ENCODE measurements at regions not wholly inside any gene's neighbourhood (a gene's known extent, or its start where the extent isn't known, plus 50 kb on each side); places are given as distances from the start of the nearest gene placed in this dataset.
"Not testable (repeated sequence)": the region's sequence is repeated elsewhere in the genome, so short reads cannot be mapped to it uniquely, and the experiment has no call there.

DNA sequence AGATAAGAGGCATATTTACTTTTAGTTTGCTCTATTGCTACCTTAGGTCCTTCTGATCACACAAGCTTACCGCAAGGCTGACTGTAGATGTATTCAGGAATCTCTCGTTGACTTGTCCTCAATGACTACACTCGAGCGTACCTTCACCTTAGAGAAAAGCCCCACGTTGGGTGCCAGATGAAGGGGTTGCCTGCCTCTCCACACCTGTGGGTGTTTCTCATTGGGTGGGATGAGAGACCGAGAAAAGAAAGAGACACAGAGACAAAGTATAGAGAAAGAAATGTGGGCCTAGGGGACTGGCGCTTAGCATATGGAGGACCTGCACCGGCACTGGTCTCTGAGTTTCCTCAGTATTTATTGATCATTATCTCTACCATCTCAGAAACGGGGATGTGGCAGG, 51.8 kb downstream of the ASCL4 start:
- DNase-seq, result no peak

DNA sequence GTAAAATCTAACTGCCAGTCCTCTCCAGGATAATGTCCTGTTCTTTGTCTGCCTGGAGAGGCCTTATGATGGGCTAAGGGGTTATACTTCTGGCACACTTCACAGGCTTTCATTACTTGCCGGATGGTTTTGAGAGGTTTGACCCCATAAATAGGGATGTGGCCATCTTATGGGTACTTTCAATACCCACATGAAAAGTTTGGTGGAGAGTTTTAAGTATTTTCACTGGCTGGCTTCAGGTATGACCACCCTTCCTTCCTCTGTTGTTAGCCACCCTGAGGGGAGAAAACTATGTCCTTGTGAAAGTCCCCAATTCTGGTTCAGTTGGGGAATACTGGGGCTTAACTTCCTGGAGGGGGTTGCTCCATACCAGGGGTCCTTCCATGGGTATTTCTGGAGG, 54.8 kb downstream of the ASCL4 start:
- no peak for DNase-seq

DNA sequence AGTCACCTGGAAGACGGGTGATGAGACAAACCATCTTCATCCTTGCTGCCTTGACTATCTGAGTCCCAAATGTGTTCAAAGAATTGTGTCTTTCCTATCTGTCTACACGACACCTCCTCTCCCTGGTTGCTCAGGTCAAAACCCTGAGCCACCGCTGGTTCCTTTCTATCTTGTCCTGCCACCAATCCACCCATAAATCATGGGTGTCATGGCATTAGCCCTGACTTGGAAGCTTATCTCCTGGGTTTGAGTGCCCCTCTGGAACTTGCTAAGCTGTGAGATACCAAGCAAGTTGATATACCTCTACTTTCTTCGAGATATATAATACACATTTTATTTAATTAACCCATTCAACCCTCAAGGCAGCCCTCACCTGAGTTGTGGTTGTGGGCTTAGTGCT, 57.9 kb downstream of the ASCL4 start:
- no peak for DNase-seq

DNA sequence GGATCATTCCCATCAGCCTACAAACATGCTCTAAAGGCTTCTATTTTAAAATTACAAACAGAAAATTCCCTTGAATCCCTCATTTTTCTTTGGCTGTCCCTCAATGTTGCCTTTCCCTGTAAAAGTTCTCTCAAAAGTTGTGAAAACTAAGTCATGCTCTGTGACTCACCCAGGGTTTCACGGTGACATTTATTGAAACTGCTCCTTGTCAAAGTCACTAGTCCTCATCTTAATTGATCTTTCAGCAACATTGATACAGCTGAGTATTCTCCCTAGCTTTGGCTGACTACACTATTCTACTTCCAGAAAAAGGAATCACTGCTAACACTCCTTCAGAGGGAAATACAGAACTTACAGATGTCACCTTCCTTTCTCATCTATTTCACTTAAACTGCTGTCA, 65.7 kb downstream of the ASCL4 start:
- no peak for DNase-seq

DNA sequence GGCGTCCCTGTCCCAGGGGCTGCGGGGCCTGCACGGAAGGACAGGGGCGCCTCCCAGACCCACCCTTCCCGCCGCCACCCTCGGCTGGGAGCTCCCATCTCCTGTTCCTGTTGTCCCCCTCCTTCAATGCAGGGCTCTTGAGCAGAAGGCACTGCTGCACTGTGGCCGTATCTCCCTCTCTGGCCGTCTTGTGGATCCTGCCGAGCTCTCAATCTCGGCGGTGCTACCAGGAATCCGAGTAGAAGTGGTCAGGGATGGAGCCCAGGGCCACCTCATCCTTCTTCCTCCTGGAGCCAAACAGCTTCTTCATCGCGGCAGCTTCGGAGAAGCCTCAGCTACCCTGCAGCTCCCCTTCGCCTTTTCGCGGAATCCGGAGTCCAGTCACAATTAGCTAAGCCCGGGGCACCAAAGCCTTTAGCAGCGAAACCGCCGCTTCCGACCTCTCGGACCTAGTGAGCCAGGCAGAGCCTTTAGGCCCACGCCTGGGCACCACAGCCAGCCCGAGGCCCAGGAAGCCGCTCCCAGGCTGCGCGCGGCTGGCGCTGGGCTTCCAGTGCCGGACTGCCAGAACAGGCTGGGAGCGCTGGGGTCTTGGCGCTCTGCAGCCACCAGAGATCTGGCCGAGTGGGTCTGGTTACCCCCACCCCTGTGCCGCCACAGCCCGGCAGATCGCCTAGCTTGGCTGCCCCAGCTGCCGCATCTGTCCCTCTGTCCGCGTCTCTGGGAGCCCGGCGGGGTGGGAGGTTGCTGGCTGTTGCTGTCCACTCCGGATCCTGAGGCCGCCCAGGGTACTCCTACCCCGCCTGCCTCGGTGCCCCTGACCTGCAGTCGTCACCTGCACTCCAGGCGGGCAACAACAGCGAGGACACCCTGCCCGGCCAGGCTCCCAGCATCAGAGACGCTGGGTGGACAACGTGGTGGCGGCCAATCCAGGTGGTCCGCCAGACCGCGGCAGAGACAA, 69.1 kb downstream of the ASCL4 start:
- no peak for DNase-seq

DNA sequence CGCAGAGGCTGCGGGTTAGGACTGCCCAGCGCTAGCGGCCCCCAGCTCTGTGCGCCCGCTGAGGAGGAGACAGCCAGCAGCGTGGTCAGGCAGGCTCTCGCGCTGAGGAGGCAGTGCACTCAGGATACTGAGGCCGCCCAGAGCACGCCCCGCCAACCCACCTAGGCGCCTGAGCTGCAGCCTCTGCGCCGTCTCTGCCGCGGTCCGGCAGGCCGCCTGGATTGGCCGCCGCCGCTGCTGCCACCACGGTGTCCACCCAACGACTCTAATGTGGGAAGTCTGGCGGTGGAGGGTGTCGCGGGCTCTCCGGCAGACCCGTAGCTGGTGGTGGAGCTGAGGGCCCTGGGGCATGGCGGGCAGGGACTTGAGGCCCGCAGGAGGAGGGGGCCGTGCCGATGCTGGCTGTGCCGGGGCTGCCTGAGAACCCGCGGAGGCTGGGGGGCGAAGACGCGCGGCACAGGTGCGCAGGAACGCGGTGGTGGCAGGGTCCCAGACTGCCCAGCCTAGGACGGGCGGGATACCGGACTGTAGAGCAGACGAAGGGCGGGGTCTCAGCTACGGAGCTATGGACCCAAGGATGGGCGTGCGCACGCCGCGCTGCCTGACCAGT, 69.9 kb downstream of the ASCL4 start:
- DNase-seq, result no peak

DNA sequence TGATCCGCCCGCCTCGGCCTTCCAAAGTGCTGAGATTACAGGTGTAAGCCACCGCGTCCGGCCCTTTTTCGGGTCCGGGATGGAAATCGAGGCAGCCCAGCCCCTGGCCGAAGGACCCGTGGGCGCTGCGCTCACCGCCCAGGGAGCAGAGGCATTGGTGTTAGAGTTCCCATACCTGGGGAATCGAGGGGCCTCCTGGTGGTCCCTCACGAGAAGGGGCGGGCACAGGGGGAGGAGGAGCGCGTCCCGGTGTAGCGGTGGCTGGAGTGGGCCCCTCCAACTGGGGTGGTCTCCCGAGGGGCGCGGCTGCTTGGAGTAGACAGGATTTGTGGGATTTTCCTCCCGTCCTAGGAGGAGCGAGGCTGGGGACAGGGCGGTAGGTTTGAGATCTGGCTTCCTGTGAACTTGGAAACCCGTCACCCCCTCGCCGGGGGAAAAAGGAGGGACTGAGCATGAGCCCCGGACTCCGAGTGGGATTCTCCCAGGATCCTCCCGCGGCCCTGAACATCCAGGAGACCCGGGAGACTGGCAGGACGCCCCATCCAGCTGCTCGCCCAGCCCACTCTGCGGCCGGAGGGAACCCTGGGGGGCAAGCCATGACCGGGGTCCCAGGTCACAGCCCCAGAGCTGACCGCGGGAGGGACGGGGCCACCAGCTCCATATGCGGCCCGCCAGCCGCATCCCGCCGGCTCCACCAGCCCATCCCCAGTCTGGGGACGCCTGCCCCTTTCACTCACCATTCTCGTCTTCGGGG, 70.9 kb downstream of the ASCL4 start:
- DNase-seq, result no peak

DNA sequence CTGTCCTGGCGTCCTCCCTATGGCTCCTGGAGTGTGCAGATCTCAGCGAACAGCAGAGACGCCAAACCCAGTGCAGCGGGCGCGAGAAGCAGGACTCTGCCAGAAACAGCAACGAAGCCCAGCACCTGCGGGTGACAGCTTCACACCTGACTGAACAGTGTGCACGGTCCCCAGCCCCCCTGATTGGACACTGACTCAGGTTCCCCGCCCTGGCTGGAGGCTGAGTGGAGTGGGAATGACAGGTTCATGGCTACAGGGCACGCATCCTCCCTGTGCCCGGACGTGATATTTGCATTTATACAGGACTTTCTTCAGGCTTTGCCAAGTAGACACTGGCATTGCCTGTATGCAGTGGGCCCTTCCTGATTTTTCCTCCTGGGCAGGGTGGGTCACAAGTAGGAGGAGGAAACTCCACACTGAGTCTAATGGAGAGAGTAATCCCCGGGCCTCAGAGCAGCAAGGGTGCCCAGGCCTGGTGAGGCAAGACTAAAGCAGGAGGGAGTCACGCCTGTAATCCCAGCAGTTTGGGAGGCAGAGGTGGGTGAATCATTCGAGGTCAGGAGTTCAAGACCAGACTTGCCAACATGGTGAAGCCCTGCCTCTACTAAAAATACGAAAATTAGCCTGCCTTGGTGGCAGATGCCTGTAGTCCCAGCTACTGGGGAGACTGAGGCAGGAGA, 71.6 kb downstream of the ASCL4 start:
- DNase-seq, result no peak

DNA sequence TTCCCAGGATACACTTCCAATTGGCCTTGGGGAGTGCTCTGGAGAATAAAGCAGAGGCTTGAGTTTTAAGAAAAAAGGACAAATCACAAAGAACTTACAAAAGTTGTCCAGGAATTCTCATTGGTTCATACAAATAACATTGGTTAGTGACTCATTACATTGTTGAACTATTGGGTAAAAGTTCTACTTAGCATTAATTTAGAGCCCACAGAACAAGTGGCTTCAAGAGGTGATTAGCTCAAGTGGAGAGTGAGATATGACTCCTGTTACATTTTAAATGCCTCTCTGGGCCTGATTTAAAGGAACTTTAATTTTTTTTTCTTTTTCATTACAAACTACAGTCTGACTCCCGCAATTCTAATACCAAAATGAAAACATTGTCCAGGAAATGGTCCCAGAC, 72.9 kb downstream of the ASCL4 start:
- no peak for DNase-seq

DNA sequence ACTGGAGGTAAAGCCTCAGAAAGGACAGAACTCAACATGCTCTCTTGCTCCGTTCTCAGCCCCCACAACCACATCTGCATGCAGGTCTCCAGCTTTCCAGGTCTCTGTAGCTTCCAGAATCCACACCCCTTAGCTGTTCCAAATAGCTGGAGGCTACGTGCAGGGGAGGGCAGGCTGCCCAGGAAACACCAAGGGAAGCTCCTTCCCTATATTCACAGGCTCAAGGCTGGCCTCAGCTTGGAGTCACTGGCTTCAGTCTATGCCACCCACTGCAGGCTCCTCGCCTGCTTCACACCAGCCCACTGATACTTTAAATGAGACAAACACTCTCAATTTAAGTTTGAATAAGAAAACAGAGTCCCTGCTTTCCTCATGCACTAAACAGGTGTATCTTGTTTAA, 73.3 kb downstream of the ASCL4 start:
- no peak for DNase-seq

DNA sequence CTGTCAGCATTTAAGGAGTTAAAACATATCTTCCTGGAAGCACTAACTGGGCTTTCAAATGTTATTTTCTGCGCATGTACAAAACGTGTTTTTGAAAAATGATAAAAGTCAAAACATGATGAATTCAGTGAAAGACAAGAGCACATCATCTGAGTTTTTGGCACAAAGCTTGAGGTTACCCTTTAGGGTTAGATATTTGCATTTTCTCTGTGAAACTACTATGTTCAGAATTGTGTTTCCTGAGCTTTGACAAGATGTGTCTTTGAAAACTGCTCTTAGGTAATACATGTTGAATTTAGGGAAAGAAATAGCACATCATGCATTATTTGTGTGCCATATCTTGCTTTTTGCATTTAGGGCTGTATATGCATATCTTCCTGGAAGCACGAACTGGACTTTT, 79.0 kb downstream of the ASCL4 start:
- DNase-seq, result no peak

DNA sequence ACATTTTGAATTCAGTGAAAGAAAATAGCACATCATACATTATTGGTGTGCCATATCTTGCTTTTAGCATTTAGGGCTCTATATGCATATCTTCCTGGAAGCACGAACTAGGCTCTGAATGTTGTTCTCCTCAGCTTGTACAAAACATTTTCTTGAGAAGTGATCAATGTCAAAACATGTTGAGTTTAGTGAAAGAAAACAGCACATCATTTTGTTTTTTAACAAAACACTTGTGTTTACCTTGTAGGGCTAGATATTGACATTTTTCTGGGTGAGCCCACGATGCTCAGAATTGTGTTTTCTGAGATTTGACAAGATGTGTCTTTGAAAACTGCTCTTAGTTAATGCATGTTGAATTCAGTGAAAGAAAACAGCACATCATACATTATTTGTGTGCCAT, 81.0 kb downstream of the ASCL4 start:
- DNase-seq, result no peak

DNA sequence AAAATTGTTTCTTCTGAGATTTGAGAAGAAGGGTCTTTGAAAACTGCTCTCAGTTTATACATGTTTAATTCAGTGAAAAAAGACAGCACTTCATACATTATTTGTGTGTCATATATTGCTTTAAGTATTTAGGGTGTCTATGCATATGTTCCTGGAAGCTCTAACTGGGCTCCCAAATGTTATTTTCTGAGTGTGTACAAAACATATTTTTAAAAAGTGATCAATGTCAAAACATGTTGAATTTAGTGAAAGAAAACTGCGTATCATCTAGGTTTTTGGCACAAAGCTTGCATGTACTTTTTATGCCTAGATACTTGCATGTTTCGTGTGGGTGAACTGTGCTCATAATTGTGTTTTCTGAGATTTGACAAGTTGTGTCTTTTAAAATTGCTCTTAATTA, 81.6 kb downstream of the ASCL4 start:
- no peak for DNase-seq

DNA sequence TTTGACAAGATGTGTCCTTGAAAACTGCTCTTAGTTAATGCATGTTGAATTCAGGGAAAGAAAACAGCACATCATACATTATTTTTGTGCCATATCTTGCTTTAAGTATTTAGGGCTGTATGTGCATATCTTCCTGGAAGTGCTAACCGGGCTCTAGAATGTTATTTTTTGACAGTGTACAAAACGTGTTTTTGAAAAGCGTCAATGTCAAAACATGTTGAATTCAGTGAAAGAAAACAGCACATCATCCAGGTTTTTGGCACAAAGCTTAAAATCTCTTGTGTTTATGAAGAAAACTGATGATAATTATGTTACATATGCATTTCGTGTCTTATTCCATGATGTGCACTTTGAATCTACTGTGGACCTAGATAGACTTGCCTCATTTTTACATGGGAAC, 82.7 kb downstream of the ASCL4 start:
- no peak for DNase-seq

DNA sequence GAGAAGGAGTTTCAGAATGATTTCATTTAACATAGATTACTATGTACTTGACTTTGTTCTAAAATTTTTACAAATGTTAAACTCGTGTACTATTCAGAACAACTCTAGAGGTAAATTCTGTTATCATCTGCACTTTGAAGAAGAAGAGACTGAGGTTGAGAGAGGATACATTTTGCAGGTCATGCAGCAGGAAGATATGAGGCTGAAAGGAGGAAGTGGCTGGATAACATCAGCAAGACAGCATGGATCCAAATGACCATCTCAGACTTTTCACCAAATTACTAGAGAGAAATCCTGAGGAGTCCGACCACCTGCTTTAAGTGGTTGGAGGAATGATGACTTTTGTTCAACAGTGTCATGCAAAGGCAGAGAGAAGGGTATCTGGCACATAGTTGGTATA, 84.9 kb downstream of the ASCL4 start:
- DNase-seq, result no peak

DNA sequence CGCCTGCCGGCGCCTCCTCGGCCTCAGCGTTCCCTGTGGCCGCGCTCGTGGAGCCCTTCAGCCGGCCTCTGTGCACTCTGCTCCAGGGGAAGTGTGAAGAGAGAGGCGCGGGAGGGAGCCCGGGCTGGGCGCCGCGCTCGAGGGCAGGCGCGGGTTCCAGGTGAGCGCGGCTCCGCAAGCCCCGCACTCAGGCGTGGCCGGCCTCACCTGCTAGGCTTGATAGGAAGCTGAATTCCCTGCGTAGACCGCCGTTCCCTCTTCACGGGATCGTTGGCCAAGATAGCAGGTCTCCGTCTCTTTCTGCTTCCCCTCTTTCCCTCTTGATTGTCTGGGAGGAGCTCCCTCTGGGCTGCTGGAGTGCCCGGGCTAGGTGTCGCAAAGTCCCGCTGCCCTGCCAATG, 89.7 kb downstream of the ASCL4 start:
- DNase-seq, result no peak

DNA sequence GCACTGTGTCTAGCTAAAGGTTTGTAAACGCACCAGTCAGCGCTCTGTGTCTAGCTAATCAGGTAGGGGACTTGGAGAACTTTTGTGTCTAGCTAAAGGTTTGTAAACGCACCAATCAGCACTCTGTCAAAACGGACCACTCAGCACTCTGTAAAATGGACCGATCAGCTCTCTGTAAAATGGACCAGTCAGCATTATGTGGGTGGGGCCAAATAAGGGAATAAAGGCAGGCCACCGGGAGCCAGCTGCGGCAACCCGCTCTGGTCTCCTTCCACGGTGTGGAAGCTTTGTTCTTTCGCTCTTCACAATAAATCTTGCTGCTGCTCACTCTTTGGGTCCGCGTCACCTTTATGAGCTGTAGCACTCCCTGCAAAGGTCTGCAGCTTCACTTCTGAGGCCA, 90.2 kb downstream of the ASCL4 start:
- not testable (repeated sequence) for DNase-seq

DNA sequence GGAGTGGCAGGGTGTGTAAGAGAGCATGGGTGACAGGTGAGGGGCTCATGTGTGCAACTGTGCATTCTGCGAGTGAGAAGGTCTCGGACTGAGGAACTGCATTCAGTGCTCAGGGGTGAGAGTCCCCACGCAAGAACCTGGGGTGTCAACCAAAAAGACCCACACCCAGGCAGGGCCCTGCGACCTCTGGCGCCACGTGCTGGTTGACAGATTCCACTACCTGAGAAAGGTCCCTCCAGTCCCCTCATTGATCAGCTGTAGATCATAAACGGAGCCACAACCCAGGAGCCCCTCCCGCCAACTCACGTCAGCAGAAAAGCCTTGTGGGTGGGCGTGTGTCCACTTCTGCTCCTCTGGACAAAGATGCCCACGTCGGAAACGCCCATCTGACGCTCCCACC, 98.7 kb downstream of the ASCL4 start:
- DNase-seq, result no peak

DNA sequence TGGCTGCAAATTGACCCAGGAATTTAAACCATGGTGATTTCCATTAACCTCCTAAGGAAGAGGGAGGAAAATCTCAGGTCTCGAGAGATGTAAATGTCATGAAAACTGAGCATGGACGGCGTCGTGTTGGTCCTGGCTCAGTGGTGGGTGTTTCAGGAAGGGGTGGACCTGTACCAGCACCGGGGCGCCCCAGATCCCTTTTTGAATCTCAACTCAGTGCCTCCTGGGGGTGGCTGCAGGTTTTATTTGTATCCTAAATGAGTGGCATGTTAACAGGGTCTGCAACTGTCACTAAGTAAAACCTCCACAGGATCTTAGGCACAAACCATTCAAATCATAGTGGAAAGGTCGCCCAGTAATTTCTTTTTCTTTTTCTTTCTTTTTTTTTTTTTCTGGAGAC, 101.3 kb downstream of the ASCL4 start:
- DNase-seq, result no peak

DNA sequence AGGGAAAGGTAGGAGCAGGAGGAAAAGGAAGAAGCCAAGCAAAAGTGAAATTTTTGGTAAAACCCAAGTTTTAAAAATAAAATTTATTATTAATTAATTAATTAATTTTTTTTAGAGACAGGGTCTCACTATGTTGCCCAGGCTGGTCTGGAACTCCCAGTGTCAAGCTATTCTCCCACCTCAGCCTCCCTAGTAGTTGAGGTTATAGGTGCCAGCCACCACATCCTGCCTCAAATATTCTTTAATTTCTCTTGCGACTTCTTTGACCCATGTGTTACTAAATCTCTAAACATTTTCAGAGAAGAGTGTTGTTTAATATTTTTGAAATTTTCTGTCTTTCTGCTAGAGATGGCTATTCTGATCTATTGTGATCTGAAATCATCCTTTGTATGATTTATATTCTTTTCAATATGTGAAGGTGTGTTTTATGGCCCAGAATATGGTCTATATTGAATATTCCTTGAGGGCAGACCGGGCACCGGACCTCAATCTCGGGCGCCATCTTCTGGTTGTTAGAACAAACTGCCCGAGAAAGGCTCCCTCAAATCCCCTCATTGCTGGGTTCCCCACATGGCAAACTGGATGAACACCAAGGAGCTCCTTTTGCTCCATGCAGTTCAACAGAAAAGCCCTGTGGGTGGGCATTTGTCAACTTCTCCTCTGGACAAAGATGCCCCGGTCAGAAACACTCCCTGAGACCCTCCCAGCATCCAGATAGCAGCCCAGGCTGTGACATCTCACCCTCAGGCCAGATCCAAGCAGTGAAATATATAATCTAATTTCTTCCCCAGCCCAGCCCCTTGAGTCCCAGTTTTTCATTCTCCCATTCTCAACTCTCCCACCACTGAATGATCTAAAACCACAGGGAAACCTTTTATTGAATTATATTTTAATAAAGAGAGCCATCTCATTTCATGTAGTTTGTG, 110.5 kb downstream of the ASCL4 start:
- DNase-seq, result peak; percentile 48

DNA sequence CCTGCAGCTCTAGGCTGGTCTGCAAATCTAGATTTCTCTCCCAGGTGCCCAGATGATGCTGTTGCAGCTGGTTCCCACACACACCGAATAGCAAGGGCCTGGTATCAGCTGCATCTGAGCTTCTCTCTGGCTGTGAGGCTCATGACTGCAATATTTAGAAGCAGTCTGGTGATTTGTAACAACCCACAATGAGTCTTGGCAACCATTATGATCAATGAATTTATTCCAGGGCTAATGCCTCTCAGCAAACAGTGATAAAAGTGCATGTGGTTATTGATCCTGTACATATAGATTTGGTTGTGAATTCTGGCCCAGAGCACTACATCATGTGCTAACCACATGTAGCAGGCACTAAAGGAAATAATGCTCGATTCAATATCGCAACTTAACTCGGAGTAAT, 114.3 kb downstream of the ASCL4 start:
- DNase-seq, result no peak

DNA sequence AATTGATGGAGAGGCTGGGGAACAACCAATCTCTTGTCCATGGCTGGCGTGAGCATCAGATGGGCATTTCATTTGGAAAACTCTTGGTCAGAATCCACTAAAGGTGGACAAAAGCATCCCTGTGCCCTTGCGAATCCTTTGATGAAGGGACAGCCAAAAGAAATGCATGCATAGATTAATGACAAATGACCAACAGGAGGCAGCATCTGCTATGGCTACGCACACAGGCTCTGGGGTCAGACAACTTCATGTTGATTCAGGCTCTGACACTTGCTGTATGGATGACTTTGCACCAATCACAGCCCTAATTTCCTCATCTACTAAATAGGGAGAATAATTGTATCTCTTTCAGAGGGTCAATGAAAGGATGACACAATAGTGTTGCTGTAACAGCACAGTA, 117.5 kb downstream of the ASCL4 start:
- DNase-seq, result no peak
